MCF 10A (cell line): ENCODE measurements at regions not wholly inside any gene's neighbourhood (a gene's known extent, or its start where the extent isn't known, plus 50 kb on each side); places are given as distances from the start of the nearest gene placed in this dataset.

Experiments used
- BruUV-seq: library from RNA; stranded (reverse); fragments of 400-500 nt; replicated peaks from 2 replicates; lab custom pipeline; 2021; lab: Mats Ljungman, UMichigan
- CTCF ChIA-PET: fragments of 300-600 bp; sonication (Branson Sonifier 250); formaldehyde crosslinking; extraction: SDS; loops from one replicate; lab custom pipeline; 2021; ENCODE audit warnings: antibody characterized with exemption, inconsistent platforms; lab: Yijun Ruan, JAX
- POLR2A ChIA-PET: fragments of 300-600, 350-650 bp; sonication (Branson Sonifier 250); formaldehyde crosslinking; extraction: SDS; loops from one replicate; lab custom pipeline; 2020; ENCODE audit warnings: antibody characterized with exemption, inconsistent platforms; lab: Yijun Ruan, JAX
- DNase-seq: peaks from one replicate; pipeline ENCODE4 v3.0.0-alpha.2; 2018; ENCODE audit not compliant: unreplicated experiment
- H3K27ac Mint-ChIP-seq: one replicate; pipeline ENCODE4 v1.8.0; 2022; ENCODE audit warnings: mild to moderate bottlenecking, low read depth, mixed read lengths; ENCODE audit not compliant: unreplicated experiment
- H3K27me3 Mint-ChIP-seq: one replicate; pipeline ENCODE4 v1.8.0; 2022; ENCODE audit warnings: mixed read lengths; ENCODE audit not compliant: insufficient read depth, unreplicated experiment
- H3K36me3 Mint-ChIP-seq: one replicate; pipeline ENCODE4 v1.8.0; 2022; ENCODE audit warnings: mild to moderate bottlenecking, moderate library complexity, mixed read lengths; ENCODE audit not compliant: insufficient read depth, unreplicated experiment
- H3K4me1 Mint-ChIP-seq: one replicate; pipeline ENCODE4 v1.8.0; 2022; ENCODE audit warnings: mixed read lengths; ENCODE audit not compliant: insufficient read depth, unreplicated experiment
- H3K4me3 Mint-ChIP-seq: one replicate; pipeline ENCODE4 v1.8.0; 2022; ENCODE audit warnings: mild to moderate bottlenecking, moderate library complexity, mixed read lengths; ENCODE audit not compliant: unreplicated experiment
- H3K9me3 Mint-ChIP-seq: one replicate; pipeline ENCODE4 v1.8.0; 2022; ENCODE audit warnings: mixed read lengths; ENCODE audit not compliant: unreplicated experiment
- CTCF ChIP-seq: fragments of 200-600 bp; IDR thresholded peaks from one replicate; pipeline ENCODE4 v1.8.0; 2022; ENCODE audit warnings: antibody characterized with exemption, mild to moderate bottlenecking; ENCODE audit not compliant: unreplicated experiment
- intact Hi-C: fragments of 100-400 bp; cut with micrococcal nuclease; formaldehyde crosslinking; loops from 2 replicates; pipeline ENCODE4 v1.14.1; 2022

- ChIA-PET CTCF (no interaction called here), POLR2A (no interaction called here)
- peaks cover 7% of the 10 kb centered on the region for H3K36me3 Mint-ChIP-seq
- intact Hi-C loops: no loop called here
- H3K9me3 Mint-ChIP-seq: no peaks in the 10 kb centered on the region
- no peaks in the 10 kb centered on the region for H3K27me3 Mint-ChIP-seq
- no peak for TF ChIP-seq CTCF
- no TSS peak for BruUV-seq
- no peak overlapping the region for H3K4me3 Mint-ChIP-seq
- H3K27ac Mint-ChIP-seq: no peak overlapping the region
- peaks cover 7% of the 10 kb centered on the region for H3K4me1 Mint-ChIP-seq
- DNase-seq: no peak
Observed at GRCh38 chr10:3442451-3442990, 269.9 kb upstream of the PITRM1 start.

DNA sequence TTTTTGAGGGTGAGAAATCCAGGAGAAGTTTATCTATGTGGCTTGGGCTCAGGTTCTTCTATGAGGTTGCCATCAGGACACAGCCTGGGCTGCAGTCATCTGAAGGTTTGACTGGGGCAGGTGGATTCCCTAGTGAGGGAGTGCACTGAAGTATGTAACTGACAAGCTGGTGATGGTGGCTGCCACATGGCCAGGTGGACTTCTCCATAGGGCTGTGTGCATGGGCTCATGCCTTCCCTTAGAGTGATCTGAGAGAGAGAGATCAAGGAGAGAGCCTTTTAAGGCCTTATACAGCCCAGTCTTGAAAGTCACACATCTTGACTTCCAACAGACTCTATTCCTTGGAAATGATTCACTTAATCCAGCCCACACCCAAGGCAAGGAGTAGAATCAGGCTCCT lies 266.6 kb upstream of the PITRM1 start:
- H3K4me3 Mint-ChIP-seq: no peak overlapping the region
- H3K9me3 Mint-ChIP-seq: no peaks in the 10 kb centered on the region
- no peak for DNase-seq
- H3K27ac Mint-ChIP-seq: no peak overlapping the region
- BruUV-seq: no TSS peak
- POLR2A ChIA-PET: no interaction called here
- H3K27me3 Mint-ChIP-seq: no peaks in the 10 kb centered on the region
- peaks cover 6% of the 10 kb centered on the region for H3K4me1 Mint-ChIP-seq
- intact Hi-C loops: no loop called here
- no peak for TF ChIP-seq CTCF
- H3K36me3 Mint-ChIP-seq: peaks cover 7% of the 10 kb centered on the region
- CTCF ChIA-PET: no interaction called here

DNA sequence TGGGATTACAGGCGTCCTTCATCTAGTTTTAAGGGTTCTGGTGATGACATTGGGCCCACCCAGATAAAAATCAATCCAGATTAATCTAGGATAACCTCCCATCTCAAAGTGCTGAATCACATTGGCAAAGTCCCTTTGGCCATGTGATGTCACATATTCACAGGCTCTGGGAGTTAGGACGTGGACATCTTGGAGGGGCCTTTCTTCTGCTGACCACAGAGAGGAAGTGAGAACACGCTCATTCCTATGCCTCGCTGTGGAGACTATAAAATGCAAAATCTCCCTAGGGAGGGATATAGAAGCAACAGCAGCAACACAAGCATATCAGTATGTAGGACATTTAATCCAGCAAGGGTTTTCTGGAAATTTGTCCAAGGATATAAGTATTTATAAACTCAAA lies 266.0 kb upstream of the PITRM1 start:
- intact Hi-C loops: no loop called here
- ChIA-PET POLR2A (no interaction called here), CTCF (no interaction called here)
- H3K4me3 Mint-ChIP-seq: no peak overlapping the region
- no peak overlapping the region for H3K27ac Mint-ChIP-seq
- no peaks in the 10 kb centered on the region for H3K9me3 Mint-ChIP-seq
- no TSS peak for BruUV-seq
- no peak for DNase-seq
- peaks cover 6% of the 10 kb centered on the region for H3K4me1 Mint-ChIP-seq
- no peaks in the 10 kb centered on the region for H3K27me3 Mint-ChIP-seq
- no peak for TF ChIP-seq CTCF
- peaks cover 7% of the 10 kb centered on the region for H3K36me3 Mint-ChIP-seq

- no peak overlapping the region for H3K27ac Mint-ChIP-seq
- intact Hi-C loops: no loop called here
- H3K9me3 Mint-ChIP-seq: no peaks in the 10 kb centered on the region
- H3K27me3 Mint-ChIP-seq: no peaks in the 10 kb centered on the region
- POLR2A ChIA-PET: interaction anchor here (1.4 kb wide), 1 partner anchor 13 kb away, joined by 5 read pairs; no protein-coding TSS in a partner anchor
- DNase-seq: no peak
- H3K4me3 Mint-ChIP-seq: no peak overlapping the region
- peaks cover 7% of the 10 kb centered on the region for H3K36me3 Mint-ChIP-seq
- CTCF ChIA-PET: interaction anchor here (0.5 kb wide), 1 partner anchor 74 kb away, joined by 3 read pairs; no protein-coding TSS in a partner anchor
- peaks cover 6% of the 10 kb centered on the region for H3K4me1 Mint-ChIP-seq
- TF ChIP-seq CTCF: no peak
- BruUV-seq: no TSS peak
Observed at GRCh38 chr10:3435671-3436070, 263.1 kb upstream of the PITRM1 start.
